ENCODE measurements at regions not wholly inside any gene's neighbourhood (a gene's known extent, or its start where the extent isn't known, plus 50 kb on each side); places are given as distances from the start of the nearest gene placed in this dataset.
A peak's percentile ranks its signal among the peaks of the same experiment; 100 is the strongest.

- no peak for DNase-seq (ENCODE audit: low read depth)
- no peak for TF ChIP-seq CTCF (IDR thresholded peaks at IDR 0.05; ENCODE audit: insufficient read depth, low read depth, low read length, missing control alignments)
- H3K4me3 ChIP-seq (ENCODE audit: low read length), result no peak overlapping the region
These were observed 148.0 kb downstream of the DHX35 start for GRCh38 chr20:39109933-39110818.

- no peak for TF ChIP-seq CTCF (IDR thresholded peaks at IDR 0.05; ENCODE audit: insufficient read depth, low read depth, low read length, missing control alignments)
- DNase-seq (ENCODE audit: low read depth), result peak; percentile 47
- no peak overlapping the region for H3K4me3 ChIP-seq (ENCODE audit: low read length)
These were observed 146.6 kb downstream of the DHX35 start for GRCh38 chr20:39108746-39109145.

GRCh38 chr20:39107741-39108140 is 145.6 kb downstream of the DHX35 start:
- no peak for DNase-seq (ENCODE audit: low read depth)
- H3K4me3 ChIP-seq (ENCODE audit: low read length), result no peak overlapping the region
- no peak for TF ChIP-seq CTCF (IDR thresholded peaks at IDR 0.05; ENCODE audit: insufficient read depth, low read depth, low read length, missing control alignments)

DNA sequence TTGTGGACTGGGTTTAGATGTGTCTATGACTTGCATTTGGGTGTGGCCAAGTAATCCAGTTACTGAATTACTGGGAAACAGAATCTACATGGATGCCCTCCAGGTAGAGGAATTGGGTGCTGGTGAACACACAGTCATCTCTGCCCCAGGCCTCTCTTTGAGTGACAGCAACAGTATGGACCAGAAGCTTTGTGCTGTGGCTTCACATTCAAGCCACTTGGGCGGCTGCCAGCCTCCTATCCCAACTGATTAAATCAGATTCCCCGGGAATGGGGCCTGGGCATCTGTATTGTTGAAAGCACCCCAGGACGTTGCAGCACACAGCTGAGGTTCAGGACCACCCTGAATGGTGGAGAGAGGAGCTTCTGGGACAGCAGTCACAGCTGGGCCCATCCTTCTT is 144.6 kb downstream of the DHX35 start:
- no peak for DNase-seq (ENCODE audit: low read depth)
- no peak for TF ChIP-seq CTCF (IDR thresholded peaks at IDR 0.05; ENCODE audit: insufficient read depth, low read depth, low read length, missing control alignments)
- H3K4me3 ChIP-seq (ENCODE audit: low read length), result no peak overlapping the region

DNA sequence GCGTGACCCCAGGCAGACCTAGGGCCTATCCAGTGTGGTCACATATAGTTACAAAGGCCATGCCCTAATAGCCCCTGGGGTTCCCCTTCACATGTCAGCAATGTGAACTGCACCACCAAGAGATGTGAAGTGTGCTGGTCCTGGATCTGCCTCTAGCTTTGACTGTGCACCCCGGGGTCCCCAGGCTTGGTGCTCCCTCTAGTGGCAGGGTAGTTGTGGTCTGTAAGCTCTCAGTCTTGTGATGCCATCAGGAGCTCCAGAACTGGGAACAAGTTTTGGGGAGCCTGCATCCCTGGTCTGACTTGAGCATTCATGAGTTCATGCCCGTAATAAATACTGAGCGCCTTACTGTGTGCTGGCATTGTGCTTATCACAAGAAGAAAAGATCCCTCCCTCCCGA is 143.4 kb downstream of the DHX35 start:
- DNase-seq (ENCODE audit: low read depth), result no peak
- no peak for TF ChIP-seq CTCF (IDR thresholded peaks at IDR 0.05; ENCODE audit: insufficient read depth, low read depth, low read length, missing control alignments)

DNA sequence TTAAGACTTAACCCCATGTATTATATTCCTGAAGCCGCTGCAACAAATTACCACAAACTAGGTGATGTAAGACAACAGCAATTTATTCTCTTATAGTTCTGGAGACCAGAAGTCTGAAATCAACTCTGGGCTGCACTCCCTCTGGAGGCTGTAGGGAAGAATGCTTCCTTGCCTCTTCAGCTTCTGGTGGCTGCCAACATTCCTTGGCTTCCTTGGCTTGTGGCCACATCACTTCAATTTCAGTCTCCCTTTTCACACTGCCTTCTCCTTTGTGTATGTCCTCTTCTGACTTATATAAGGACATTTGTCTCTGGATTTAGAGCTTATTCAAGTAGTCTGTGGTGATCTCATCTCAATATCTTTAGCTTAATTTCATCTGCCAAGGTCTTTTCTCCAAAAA is 141.6 kb downstream of the DHX35 start:
- H3K4me3 ChIP-seq (ENCODE audit: low read length), result no peak overlapping the region
- DNase-seq (ENCODE audit: low read depth), result no peak
- no peak for TF ChIP-seq CTCF (IDR thresholded peaks at IDR 0.05; ENCODE audit: insufficient read depth, low read depth, low read length, missing control alignments)

More for the DNA sequence above, 143.4 kb downstream of the DHX35 start:
- H3K4me3 ChIP-seq (ENCODE audit: low read length), result no peak overlapping the region

DNA sequence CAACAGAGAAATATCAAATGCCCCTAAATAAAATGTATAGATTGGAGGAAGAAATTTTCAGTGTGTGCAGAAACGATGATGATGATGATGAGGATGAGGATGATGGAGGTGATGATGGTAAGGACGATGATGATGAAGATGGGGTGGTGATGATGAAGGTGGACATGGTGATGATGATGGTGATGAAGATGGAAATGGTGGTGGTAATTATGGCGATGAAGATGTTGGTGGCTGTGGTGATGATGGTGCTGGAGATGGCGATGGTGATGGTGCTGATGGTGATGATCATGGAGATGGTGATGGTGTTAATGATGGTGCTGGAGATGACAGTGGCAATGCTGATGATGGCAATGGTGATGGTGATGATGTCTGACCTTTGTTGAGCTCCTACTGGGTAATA is 141.2 kb downstream of the DHX35 start:
- TF ChIP-seq CTCF (IDR thresholded peaks at IDR 0.05; ENCODE audit: insufficient read depth, low read depth, low read length, missing control alignments), result no peak
- DNase-seq (ENCODE audit: low read depth), result no peak
- no peak overlapping the region for H3K4me3 ChIP-seq (ENCODE audit: low read length)

Measured in epithelial cell of esophagus (primary cell).